ENCODE measurements at regions not wholly inside any gene's neighbourhood (a gene's known extent, or its start where the extent isn't known, plus 50 kb on each side); places are given as distances from the start of the nearest gene placed in this dataset.

DNA sequence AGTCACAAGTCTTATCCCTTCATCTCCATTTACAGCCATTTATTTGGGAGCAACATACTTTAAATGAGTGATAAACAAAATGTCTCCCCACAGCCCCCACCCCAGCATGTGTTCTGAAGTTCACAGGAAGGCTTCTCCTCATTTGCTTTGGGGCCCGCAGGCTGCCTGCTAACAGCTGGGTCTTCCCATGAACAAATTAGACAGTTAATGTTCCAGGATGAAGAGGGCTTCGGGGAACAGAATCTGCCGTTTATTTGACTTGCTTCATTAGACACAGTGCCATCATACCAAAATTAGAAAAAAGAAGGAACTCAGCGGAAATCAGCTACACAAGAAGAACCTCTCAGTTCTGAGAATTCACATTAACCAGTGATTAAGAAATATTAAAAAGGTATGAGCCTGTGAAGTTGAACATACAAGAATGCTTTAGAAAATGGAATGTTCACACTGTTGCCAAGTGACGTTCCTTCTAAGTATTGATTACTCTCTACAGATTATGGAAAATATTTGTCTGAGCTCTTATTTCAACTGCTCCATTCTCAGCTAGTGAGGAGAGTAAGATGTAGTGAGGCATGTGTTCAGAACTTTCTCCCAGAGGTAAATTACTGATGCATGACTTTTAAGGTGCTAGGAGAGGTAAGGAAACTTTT is 107.5 kb upstream of the THBS1 start:
- Histone ChIP-seq H3K4me3 (ENCODE audit: low read length) (no peak overlapping the region), H3K79me2 (ENCODE audit: low read length) (no peaks in the 10 kb centered on the region), H3K4me1 (ENCODE audit: low read length) (no peaks in the 10 kb centered on the region), H4K20me1 (ENCODE audit: insufficient read depth, low read length) (no peaks in the 10 kb centered on the region), H3K27me3 (ENCODE audit: low read depth, low read length) (no peaks in the 10 kb centered on the region), H2AFZ (ENCODE audit: low read depth, low read length) (no peak overlapping the region), H3K4me2 (ENCODE audit: low read length) (no peak overlapping the region), H3K9me3 (ENCODE audit: insufficient read depth, low read length) (no peaks in the 10 kb centered on the region), H3K36me3 (replicated peaks; ENCODE audit: low read depth, low read length) (no peaks in the 10 kb centered on the region), H3K9ac (ENCODE audit: low read length) (no peak overlapping the region), H3K27ac (ENCODE audit: low read length) (no peak overlapping the region)
- TF ChIP-seq CTCF (IDR thresholded peaks at IDR 0.05; ENCODE audit: low read depth, low read length) (no peak), EZH2phosphoT487 (IDR thresholded peaks at IDR 0.05; ENCODE audit: low read depth) (no peak)

- Histone ChIP-seq H3K4me2 (ENCODE audit: low read length) (no peak overlapping the region), H4K20me1 (ENCODE audit: insufficient read depth, low read length) (no peaks in the 10 kb centered on the region), H3K27ac (ENCODE audit: low read length) (no peak overlapping the region), H3K4me3 (ENCODE audit: low read length) (no peak overlapping the region), H3K36me3 (replicated peaks; ENCODE audit: low read depth, low read length) (no peaks in the 10 kb centered on the region), H3K9ac (ENCODE audit: low read length) (no peak overlapping the region), H3K79me2 (ENCODE audit: low read length) (no peaks in the 10 kb centered on the region), H2AFZ (ENCODE audit: low read depth, low read length) (no peak overlapping the region), H3K4me1 (ENCODE audit: low read length) (no peaks in the 10 kb centered on the region; the same call in 1 of the 2 replicates), H3K9me3 (ENCODE audit: insufficient read depth, low read length) (no peaks in the 10 kb centered on the region), H3K27me3 (ENCODE audit: low read depth, low read length) (no peaks in the 10 kb centered on the region)
- TF ChIP-seq EZH2phosphoT487 (IDR thresholded peaks at IDR 0.05; ENCODE audit: low read depth) (no peak), CTCF (IDR thresholded peaks at IDR 0.05; ENCODE audit: low read depth, low read length) (no peak)
Observed at GRCh38 chr15:39474657-39475056, 106.2 kb upstream of the THBS1 start.

DNA sequence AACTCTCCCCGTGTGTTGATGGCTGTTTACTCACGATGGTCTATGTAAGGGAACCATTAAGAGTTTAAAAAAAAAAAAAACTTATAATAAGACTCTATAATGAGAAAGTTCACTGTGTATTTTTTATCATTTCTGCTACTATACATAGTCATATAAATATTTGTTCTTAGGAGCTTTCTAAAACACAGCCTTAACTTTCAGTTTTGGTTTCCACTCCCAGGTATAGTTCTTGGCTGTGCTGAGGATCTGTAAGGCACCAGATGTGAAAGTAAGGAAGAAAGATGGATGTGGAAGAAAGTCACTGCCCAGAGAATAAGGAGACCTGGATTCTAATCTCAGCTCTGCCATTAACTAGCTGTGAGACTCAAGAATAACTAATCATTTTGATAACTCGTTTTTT is 101.9 kb upstream of the THBS1 start:
- H3K9me3 ChIP-seq (ENCODE audit: insufficient read depth, low read length): no peaks in the 10 kb centered on the region
- no peak overlapping the region for H3K27ac ChIP-seq (ENCODE audit: low read length)
- H3K27me3 ChIP-seq (ENCODE audit: low read depth, low read length): no peaks in the 10 kb centered on the region
- no peaks in the 10 kb centered on the region; the same call in 1 of the 2 replicates for H3K4me1 ChIP-seq (ENCODE audit: low read length)
- no peak for TF ChIP-seq EZH2phosphoT487 (IDR thresholded peaks at IDR 0.05; ENCODE audit: low read depth)
- no peak for TF ChIP-seq CTCF (IDR thresholded peaks at IDR 0.05; ENCODE audit: low read depth, low read length)
- peak overlapping the region; percentile 9 for H3K4me2 ChIP-seq (ENCODE audit: low read length)
- no peaks in the 10 kb centered on the region for H3K36me3 ChIP-seq (replicated peaks; ENCODE audit: low read depth, low read length)
- H3K9ac ChIP-seq (ENCODE audit: low read length): no peak overlapping the region
- peak overlapping the region; percentile 14; the same call in 1 of the 2 replicates for H2AFZ ChIP-seq (ENCODE audit: low read depth, low read length)
- no peaks in the 10 kb centered on the region for H3K79me2 ChIP-seq (ENCODE audit: low read length)
- H3K4me3 ChIP-seq (ENCODE audit: low read length): no peak overlapping the region
- no peaks in the 10 kb centered on the region for H4K20me1 ChIP-seq (ENCODE audit: insufficient read depth, low read length)

DNA sequence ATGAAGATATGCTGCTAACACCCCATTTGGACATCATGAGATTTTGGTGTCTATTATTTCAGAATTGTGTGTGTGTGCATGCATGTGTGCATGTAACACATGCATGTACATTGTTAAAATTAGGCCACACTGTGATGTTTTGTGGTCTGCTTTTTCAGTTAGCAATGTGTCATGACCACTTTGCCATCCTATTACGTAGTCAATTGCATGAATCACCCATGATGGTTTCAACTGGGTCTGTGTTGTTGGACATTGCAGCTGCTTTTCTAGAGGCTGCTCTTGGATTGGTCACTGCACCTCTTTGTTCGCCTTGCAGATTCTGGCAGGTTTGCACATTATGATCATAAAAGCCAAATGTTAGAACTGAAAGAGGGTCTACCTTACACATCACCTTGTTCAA is 101.0 kb upstream of the THBS1 start:
- Histone ChIP-seq H3K9ac (ENCODE audit: low read length) (no peak overlapping the region), H3K4me3 (ENCODE audit: low read length) (no peak overlapping the region), H3K27ac (ENCODE audit: low read length) (no peak overlapping the region), H3K36me3 (replicated peaks; ENCODE audit: low read depth, low read length) (no peaks in the 10 kb centered on the region), H3K4me2 (ENCODE audit: low read length) (no peak overlapping the region), H3K4me1 (ENCODE audit: low read length) (no peaks in the 10 kb centered on the region; the same call in 1 of the 2 replicates), H2AFZ (ENCODE audit: low read depth, low read length) (no peak overlapping the region), H3K9me3 (ENCODE audit: insufficient read depth, low read length) (no peaks in the 10 kb centered on the region), H4K20me1 (ENCODE audit: insufficient read depth, low read length) (no peaks in the 10 kb centered on the region), H3K79me2 (ENCODE audit: low read length) (no peaks in the 10 kb centered on the region), H3K27me3 (ENCODE audit: low read depth, low read length) (no peaks in the 10 kb centered on the region)
- TF ChIP-seq CTCF (IDR thresholded peaks at IDR 0.05; ENCODE audit: low read depth, low read length) (no peak), EZH2phosphoT487 (IDR thresholded peaks at IDR 0.05; ENCODE audit: low read depth) (no peak)

All from OCI-LY3 (cell line).